BJ (cell line): ENCODE measurements at regions not wholly inside any gene's neighbourhood (a gene's known extent, or its start where the extent isn't known, plus 50 kb on each side); places are given as distances from the start of the nearest gene placed in this dataset.

Experiments
- CTCF ChIA-PET: fragments of 350-600 bp; formaldehyde crosslinking; extraction: SDS; loops from one replicate; lab custom pipeline; 2021; ENCODE audit warnings: antibody characterized with exemption, inconsistent platforms; lab: Yijun Ruan, JAX
- POLR2A ChIA-PET: fragments of 300-600 bp; sonication (Branson Sonifier 250); formaldehyde crosslinking; extraction: SDS; loops from one replicate; lab custom pipeline; 2021; ENCODE audit warnings: antibody characterized with exemption; lab: Charles Lee
- DNase-seq: peaks from one replicate; pipeline ENCODE4 v3.0.0-alpha.2; 2011; ENCODE audit warnings: low read depth
- H3K27me3 ChIP-seq: 2 replicates; pipeline ENCODE4 v1.6.0; 2011; ENCODE audit warnings: low read length; ENCODE audit not compliant: control insufficient read depth, insufficient read depth
- H3K36me3 ChIP-seq: 2 replicates; pipeline ENCODE4 v1.5.1; 2011; ENCODE audit warnings: low read length; ENCODE audit not compliant: control insufficient read depth, insufficient read depth
- H3K4me3 ChIP-seq: 2 replicates; pipeline ENCODE4 v1.5.1; 2011; ENCODE audit warnings: low read depth, mild to moderate bottlenecking, control low read depth, low read length
- CTCF ChIP-seq: IDR thresholded peaks from 2 replicates; pipeline ENCODE4 v1.5.1; 2011; ENCODE audit warnings: low read depth, mild to moderate bottlenecking, control low read depth, inconsistent platforms, low read length, moderate library complexity; ENCODE audit not compliant: insufficient read depth

- no peaks in the 10 kb centered on the region for H3K27me3 ChIP-seq
- no peak overlapping the region for H3K4me3 ChIP-seq
- no peaks in the 10 kb centered on the region for H3K36me3 ChIP-seq
- ChIA-PET POLR2A (no interaction called here), CTCF (no interaction called here)
- TF ChIP-seq CTCF: no peak
- no peak for DNase-seq
Measured at GRCh38 chr3:4150816-4151215, 152.4 kb upstream of the SETMAR start.

GRCh38 chr3:4151859-4152258 is 151.3 kb upstream of the SETMAR start:
- Histone ChIP-seq H3K36me3 (no peaks in the 10 kb centered on the region), H3K27me3 (no peaks in the 10 kb centered on the region), H3K4me3 (no peak overlapping the region)
- ChIA-PET POLR2A (no interaction called here), CTCF (no interaction called here)
- no peak for DNase-seq
- no peak for TF ChIP-seq CTCF

- ChIA-PET CTCF (no interaction called here), POLR2A (no interaction called here)
- TF ChIP-seq CTCF: no peak
- Histone ChIP-seq H3K27me3 (no peaks in the 10 kb centered on the region), H3K36me3 (no peaks in the 10 kb centered on the region), H3K4me3 (no peak overlapping the region)
- DNase-seq: no peak
Measured at GRCh38 chr3:4153771-4154170, 149.4 kb upstream of the SETMAR start.

GRCh38 chr3:4158329-4158728 is 144.8 kb upstream of the SETMAR start:
- Histone ChIP-seq H3K4me3 (no peak overlapping the region), H3K27me3 (no peaks in the 10 kb centered on the region), H3K36me3 (no peaks in the 10 kb centered on the region)
- DNase-seq: no peak
- ChIA-PET CTCF (no interaction called here), POLR2A (no interaction called here)
- TF ChIP-seq CTCF: no peak

GRCh38 chr3:4162096-4162495 is 141.1 kb upstream of the SETMAR start:
- Histone ChIP-seq H3K4me3 (no peak overlapping the region), H3K27me3 (no peaks in the 10 kb centered on the region), H3K36me3 (no peaks in the 10 kb centered on the region)
- TF ChIP-seq CTCF: no peak
- no peak for DNase-seq
- ChIA-PET POLR2A (no interaction called here), CTCF (interaction anchor here (0.6 kb wide), 1 partner anchor 175 kb away, joined by 3 read pairs; no protein-coding TSS in a partner anchor)
